Stimulated activated CD4-positive, alpha-beta T cell treated with anti-CD3 and anti-CD28 coated beads, TNF-alpha, amount 100 ng/mL, for 1 hour (primary cell): ENCODE measurements at regions not wholly inside any gene's neighbourhood (a gene's known extent, or its start where the extent isn't known, plus 50 kb on each side); places are given as distances from the start of the nearest gene placed in this dataset.

Source experiments
- DNase-seq, 3 donors: peaks; one replicate each; pipeline ENCODE4 v3.0.0-alpha.2; 2020; ENCODE audit warnings: low read depth in 3 of 3, low spot score in 1 of 3

- DNase-seq, result no peak
Observed at GRCh38 chr1:36582066-36582755, 99.5 kb upstream of the CSF3R start.

- no peak for DNase-seq
Observed at GRCh38 chr1:36580524-36580923, 97.8 kb upstream of the CSF3R start.

- DNase-seq, result no peak
Observed at GRCh38 chr1:36579039-36579438, 96.3 kb upstream of the CSF3R start.

GRCh38 chr1:36576551-36577110, 93.9 kb upstream of the CSF3R start:
- no peak for DNase-seq

- peak in 2 of 3 donors; percentile 2 to 49 for DNase-seq
Observed at GRCh38 chr1:36576118-36576517, 93.4 kb upstream of the CSF3R start.

- DNase-seq, result no peak
Observed at GRCh38 chr1:36573445-36573844, 90.7 kb upstream of the CSF3R start.

- no peak for DNase-seq
Observed at GRCh38 chr1:36572906-36573305, 90.2 kb upstream of the CSF3R start.

- no peak for DNase-seq
Observed at GRCh38 chr1:36572142-36572715, 89.5 kb upstream of the CSF3R start.

- no peak for DNase-seq
Observed at GRCh38 chr1:36571106-36571505, 88.4 kb upstream of the CSF3R start.

GRCh38 chr1:36570478-36571060, 87.9 kb upstream of the CSF3R start:
- DNase-seq, result no peak

- no peak for DNase-seq
Observed at GRCh38 chr1:36570006-36570405, 87.3 kb upstream of the CSF3R start.

- no peak for DNase-seq
Observed at GRCh38 chr1:36567601-36568341, 85.1 kb upstream of the CSF3R start.

GRCh38 chr1:36565576-36566501, 83.1 kb upstream of the CSF3R start:
- no peak for DNase-seq

GRCh38 chr1:36562181-36562685, 79.5 kb upstream of the CSF3R start:
- DNase-seq, result no peak

- no peak for DNase-seq
Observed at GRCh38 chr1:36561361-36561724, 78.6 kb upstream of the CSF3R start.

- no peak for DNase-seq
Observed at GRCh38 chr1:36560621-36561360, 78.1 kb upstream of the CSF3R start.

GRCh38 chr1:36560177-36560576, 77.5 kb upstream of the CSF3R start:
- no peak for DNase-seq

- DNase-seq, result no peak
Observed at GRCh38 chr1:36559061-36559460, 76.3 kb upstream of the CSF3R start.

GRCh38 chr1:36557041-36558000, 74.6 kb upstream of the CSF3R start:
- no peak for DNase-seq
